ENCODE measurements at regions not wholly inside any gene's neighbourhood (a gene's known extent, or its start where the extent isn't known, plus 50 kb on each side); places are given as distances from the start of the nearest gene placed in this dataset.

GRCh38 chr10:114771749-114772148 lies 49.8 kb upstream of the FHIP2A start:
- no peak for DNase-seq

Measured in stimulated activated CD4-positive, alpha-beta T cell treated with anti-CD3 and anti-CD28 coated beads, Interleukin-4, amount 100 ng/mL, for 24 hours (primary cell).